ENCODE measurements at regions not wholly inside any gene's neighbourhood (a gene's known extent, or its start where the extent isn't known, plus 50 kb on each side); places are given as distances from the start of the nearest gene placed in this dataset.

GRCh38 chr9:14487547-14488185 is 173.7 kb upstream of the NFIB start:
- TF ChIP-seq POLR2A (IDR thresholded peaks at IDR 0.05) (no peak), CTCF (IDR thresholded peaks at IDR 0.05) (no peak)

All from lower leg skin (tissue), 3 donors.